H1 (cell line): ENCODE measurements at regions not wholly inside any gene's neighbourhood (a gene's known extent, or its start where the extent isn't known, plus 50 kb on each side); places are given as distances from the start of the nearest gene placed in this dataset.

ENCODE experiments used
- CTCF ChIA-PET: fragments of 300-600 bp; sonication (Branson Sonifier 250); formaldehyde crosslinking; loops from one replicate; lab custom pipeline; 2021; ENCODE audit not compliant: partially characterized antibody; lab: Charles Lee
- POLR2A ChIA-PET: fragments of 300-600 bp; sonication (Branson Sonifier 250); formaldehyde crosslinking; loops from one replicate; lab custom pipeline; 2021; ENCODE audit warnings: inconsistent platforms; ENCODE audit not compliant: partially characterized antibody; lab: Charles Lee
- DNase-seq, 2 experiments: peaks; one replicate each; pipeline versions ENCODE4 v3.0.0 to v3.0.0-alpha.2; 2010 to 2022; ENCODE audit warnings: low spot score in 2 of 2, low read depth in 1 of 2, mixed read lengths in 1 of 2
- FAIRE-seq: peaks from 2 replicates; lab custom pipeline; 2011; peaks lifted over from hg19 to GRCh38; lab: Jason Lieb, UNC
- H2AFZ ChIP-seq: 2 replicates; pipeline ENCODE4 v1.8.1; 2012; ENCODE audit warnings: low read length, inconsistent platforms
- H2AK5ac ChIP-seq: 2 replicates; pipeline ENCODE4 v1.6.1; 2013; ENCODE audit warnings: low read depth, low read length
- H2BK120ac ChIP-seq: replicated peaks from 2 replicates; pipeline ENCODE3; 2013; ENCODE audit warnings: low read depth, low read length, inconsistent platforms
- H2BK12ac ChIP-seq: 2 replicates; pipeline ENCODE4 v1.6.1; 2013; ENCODE audit warnings: low read depth, low read length
- H2BK15ac ChIP-seq: 2 replicates; pipeline ENCODE4 v1.6.1; 2013; ENCODE audit warnings: low read length
- H2BK20ac ChIP-seq: 2 replicates; pipeline ENCODE4 v1.6.1; 2013; ENCODE audit warnings: low read length
- H2BK5ac ChIP-seq: 2 replicates; pipeline ENCODE4 v1.6.1; 2013; ENCODE audit warnings: low read depth, low read length
- H3K14ac ChIP-seq: 2 replicates; pipeline ENCODE4 v1.6.1; 2013; ENCODE audit warnings: inconsistent platforms; ENCODE audit not compliant: insufficient read length
- H3K18ac ChIP-seq: 2 replicates; pipeline ENCODE4 v1.6.1; 2013; ENCODE audit warnings: low read length; ENCODE audit errors: extremely low read depth
- H3K23ac ChIP-seq: 2 replicates; pipeline ENCODE4 v1.6.1; 2013; ENCODE audit warnings: inconsistent platforms; ENCODE audit not compliant: insufficient read length
- H3K23me2 ChIP-seq: 2 replicates; pipeline ENCODE4 v1.6.1; 2013; ENCODE audit warnings: low read depth, low read length
- H3K27ac ChIP-seq: 2 replicates; pipeline ENCODE4 v1.6.1; 2011; ENCODE audit warnings: low read depth, low read length, inconsistent platforms
- H3K27me3 ChIP-seq, 4 experiments: replicated peaks in 1 of 4; 1 replicate in 1 of 4; 2 replicates in 3 of 4; pipeline versions ENCODE4 v1.6.1 to v1.8.1; 2011 to 2013; ENCODE audit warnings: low read length in 3 of 4, mild to moderate bottlenecking in 3 of 4, inconsistent platforms in 2 of 4, mixed read lengths in 2 of 4, moderate library complexity in 1 of 4; ENCODE audit not compliant: control insufficient read depth in 3 of 4, insufficient read depth in 3 of 4; ENCODE audit errors: extremely low read depth in 1 of 4
- H3K36me3 ChIP-seq, 4 experiments: 2 replicates each; pipeline versions ENCODE4 v1.6.1 to v1.8.1; 2011 to 2013; ENCODE audit warnings: mild to moderate bottlenecking in 4 of 4, low read length in 3 of 4, moderate library complexity in 2 of 4, control low read depth in 1 of 4, inconsistent platforms in 1 of 4; ENCODE audit not compliant: insufficient read depth in 4 of 4, control insufficient read depth in 2 of 4
- H3K4ac ChIP-seq: replicated peaks from 2 replicates; pipeline ENCODE3; 2013; ENCODE audit warnings: low read length, low read depth, mixed read lengths, inconsistent platforms; ENCODE audit not compliant: insufficient read length
- H3K4me1 ChIP-seq, 4 experiments: replicated peaks in 1 of 4; 1 replicate in 1 of 4; 2 replicates in 3 of 4; pipeline versions ENCODE4 v1.6.1 to v1.8.1; 2011 to 2013; ENCODE audit warnings: low read length in 3 of 4, inconsistent platforms in 2 of 4, mixed read lengths in 1 of 4; ENCODE audit not compliant: insufficient read depth in 4 of 4, control insufficient read depth in 3 of 4
- H3K4me2 ChIP-seq, 2 experiments: 2 replicates each; pipeline versions ENCODE4 v1.6.1 to v1.8.1; 2011 to 2013; ENCODE audit warnings: low read depth in 2 of 2, low read length in 2 of 2, control low read depth in 1 of 2, inconsistent platforms in 1 of 2, mild to moderate bottlenecking in 1 of 2; ENCODE audit not compliant: insufficient read depth in 1 of 2
- H3K4me3 ChIP-seq, 4 experiments: fragments of 200-600, 300-600 bp in 1 of 4; sonication (generic), shearing (Covaris generic), sonication (Bioruptor Twin) in 1 of 4; 2 replicates each; pipeline versions ENCODE4 v1.5.1 to v1.8.1; 2011 to 2016; ENCODE audit warnings: low read length in 4 of 4, low read depth in 3 of 4, control low read depth in 2 of 4, inconsistent platforms in 2 of 4, mild to moderate bottlenecking in 2 of 4, mixed read lengths in 1 of 4, moderate library complexity in 1 of 4; ENCODE audit not compliant: insufficient read depth in 2 of 4; ENCODE audit errors: extremely low read depth in 1 of 4
- H3K56ac ChIP-seq: replicated peaks from 2 replicates; pipeline ENCODE3; 2013; ENCODE audit warnings: low read depth, mild to moderate bottlenecking, mixed read lengths, low read length, inconsistent platforms; ENCODE audit not compliant: insufficient read length
- H3K79me1 ChIP-seq: 2 replicates; pipeline ENCODE4 v1.6.1; 2013; ENCODE audit warnings: low read depth, low read length, control low read depth
- H3K79me2 ChIP-seq, 2 experiments: 2 replicates each; pipeline versions ENCODE4 v1.6.1 to v1.8.1; 2012 to 2013; ENCODE audit warnings: low read length in 2 of 2, mild to moderate bottlenecking in 2 of 2, inconsistent platforms in 1 of 2; ENCODE audit not compliant: insufficient read depth in 2 of 2, control insufficient read depth in 1 of 2
- H3K9ac ChIP-seq, 4 experiments: replicated peaks in 1 of 4; 1 replicate in 1 of 4; 2 replicates in 3 of 4; pipeline versions ENCODE4 v1.6.1 to v1.8.1; 2011 to 2013; ENCODE audit warnings: low read depth in 3 of 4, low read length in 3 of 4, control low read depth in 2 of 4, mild to moderate bottlenecking in 2 of 4, moderate library complexity in 2 of 4, inconsistent platforms in 1 of 4; ENCODE audit errors: extremely low read depth in 1 of 4
- H3K9me3 ChIP-seq, 2 experiments: 2 replicates each; pipeline versions ENCODE4 v1.6.1 to v1.8.1; 2012 to 2013; ENCODE audit warnings: mild to moderate bottlenecking in 2 of 2, moderate library complexity in 2 of 2, control low read depth in 1 of 2, inconsistent platforms in 1 of 2, low read depth in 1 of 2, low read length in 1 of 2, mixed read lengths in 1 of 2; ENCODE audit not compliant: insufficient read depth in 2 of 2
- H4K20me1 ChIP-seq, 2 experiments: replicated peaks in 1 of 2; 2 replicates each; pipeline versions ENCODE3 to v1.8.1; 2011 to 2013; ENCODE audit warnings: inconsistent platforms in 2 of 2, low read length in 2 of 2, mild to moderate bottlenecking in 1 of 2; ENCODE audit not compliant: insufficient read depth in 2 of 2, control insufficient read depth in 1 of 2
- H4K5ac ChIP-seq: 2 replicates; pipeline ENCODE4 v1.6.1; 2013; ENCODE audit warnings: low read length, low read depth, mixed read lengths, inconsistent platforms; ENCODE audit not compliant: insufficient read length
- H4K8ac ChIP-seq: 2 replicates; pipeline ENCODE4 v1.8.0; 2013; ENCODE audit warnings: mild to moderate bottlenecking, moderate library complexity, low read length, inconsistent platforms; ENCODE audit not compliant: insufficient read depth; ENCODE audit errors: extremely low read depth
- H4K91ac ChIP-seq: replicated peaks from 2 replicates; pipeline ENCODE3; 2013; ENCODE audit warnings: low read length, mixed read lengths, inconsistent platforms; ENCODE audit not compliant: insufficient read length
- CBX8 ChIP-seq: fragments of 300-800, 300-1000 bp; sonication (generic); IDR thresholded peaks from 2 replicates; pipeline ENCODE4 v1.7.1; 2016; ENCODE audit warnings: low read depth, low read length, borderline replicate concordance
- HDAC6 ChIP-seq: IDR thresholded peaks from one replicate; pipeline ENCODE4 v1.7.1; 2012; ENCODE audit warnings: low read depth, mild to moderate bottlenecking, inconsistent platforms, low read length, moderate library complexity
- JUND ChIP-seq: IDR thresholded peaks from 2 replicates; pipeline ENCODE4 v1.6.1; 2011; ENCODE audit warnings: mild to moderate bottlenecking, improper control_type of control experiment, low read length
- WGBS, 2 experiments: shearing (Covaris generic) in 1 of 2; methylation state at CpG; one replicate each; pipeline versions ENCODE4 v1.1.6 to v1.1.7; 2013 to 2015; ENCODE audit warnings: low lambda C conversion rate in 2 of 2, mixed read lengths in 2 of 2, inconsistent platforms in 1 of 2, low coverage in 1 of 2, missing lambda C conversion rate in 1 of 2; ENCODE audit not compliant: insufficient replicate concordance in 2 of 2, insufficient coverage in 1 of 2, insufficient read length in 1 of 2; ENCODE audit errors: extremely low coverage in 1 of 2, missing lambda C conversion rate in 1 of 2; 5-methylcytosine and 5-hydroxymethylcytosine counted together

GRCh38 chr22:49457946-49458707, 369.5 kb downstream of the BRD1 start:
- no peak for FAIRE-seq
- no peak overlapping the region; a peak in 1 of 7 replicates for H3K9ac ChIP-seq
- peak overlapping the region; percentile 4 for H4K91ac ChIP-seq

More at GRCh38 chr22:49457946-49458707, 369.5 kb downstream of the BRD1 start:
- DNase-seq, result no peak
- Histone ChIP-seq H2AFZ (no peak overlapping the region), H2BK15ac (peak overlapping the region; percentile 98), H3K14ac (no peak overlapping the region), H2BK20ac (peak overlapping the region; percentile 87), H4K5ac (no peak overlapping the region), H3K23me2 (peaks cover 6% of the 10 kb centered on the region), H3K23ac (no peak overlapping the region), H3K4me1 (peaks cover 0 to 4% (median 1%) of the 10 kb centered on the region in 4 experiments; a peak in 2 of 7 replicates), H4K8ac (no peak overlapping the region), H3K79me2 (no peaks in the 10 kb centered on the region), H3K4me3 (no peak overlapping the region), H2BK5ac (peak overlapping the region; percentile 72; the same call in 1 of the 2 replicates), H2BK12ac (peak overlapping the region; percentile 98; the same call in 1 of the 2 replicates), H4K20me1 (peaks cover 0 to 3% of the 10 kb centered on the region in 2 experiments), H2AK5ac (peak overlapping the region; percentile 100), H3K27ac (no peak overlapping the region), H3K27me3 (no peaks in the 10 kb centered on the region; a peak in 2 of 7 replicates), H3K9me3 (no peaks in the 10 kb centered on the region), H3K36me3 (no peaks in the 10 kb centered on the region), H2BK120ac (no peak overlapping the region), H3K56ac (no peak overlapping the region), H3K4me2 (no peak overlapping the region), H3K18ac (no peak overlapping the region), H3K79me1 (no peaks in the 10 kb centered on the region), H3K4ac (peak overlapping the region; percentile 60)
- TF ChIP-seq CBX8 (no peak), JUND (no peak), HDAC6 (no peak)
- ChIA-PET POLR2A (no interaction called here), CTCF (interaction anchor here (1.0 kb wide), 1 partner anchor 93 kb away, joined by 3 read pairs; no protein-coding TSS in a partner anchor)
- 90% methylated on average over 10 of the region's 14 CpGs; no CpG with 5 or more reads in 1 of the 2 experiments for WGBS, 2 experiments
